A549 (cell line): ENCODE measurements at regions not wholly inside any gene's neighbourhood (a gene's known extent, or its start where the extent isn't known, plus 50 kb on each side); places are given as distances from the start of the nearest gene placed in this dataset.
A peak's percentile ranks its signal among the peaks of the same experiment; 100 is the strongest.

Experiments used
- ATAC-seq, 2 experiments: fragments of 200-7000 bp in 1 of 2; fragments of >200 bp in 1 of 2; cut with Nextera tagmentation in 1 of 2; cut with Tn5 transposase in 1 of 2; 3 replicates each; pipeline versions ENCODE4 v1.8.0 to v1.9.1; 2018 to 2020; ENCODE audit warnings: mild to moderate bottlenecking in 1 of 2, moderate library complexity in 1 of 2
- CTCF ChIA-PET: fragments of 300-600 bp; sonication (Branson Sonifier 250); formaldehyde crosslinking; extraction: SDS; loops from one replicate; lab custom pipeline; 2021; ENCODE audit warnings: antibody characterized with exemption, inconsistent platforms; lab: Yijun Ruan, JAX
- POLR2A ChIA-PET: fragments of 350-600 bp; formaldehyde crosslinking; extraction: SDS; loops from one replicate; lab custom pipeline; 2021; ENCODE audit warnings: antibody characterized with exemption, inconsistent platforms; lab: Yijun Ruan, JAX
- DNase-seq, 2 experiments: peaks; one replicate each; pipeline versions ENCODE4 v3.0.0 to v3.0.0-alpha.2; 2011 to 2016; ENCODE audit warnings: low read depth in 1 of 2, low spot score in 1 of 2
- FAIRE-seq: peaks from 2 replicates; lab custom pipeline; 2011; peaks lifted over from hg19 to GRCh38; lab: Jason Lieb, UNC
- H3K27ac ChIP-seq, 2 experiments: fragments of >200 bp; sonication (Bioruptor Twin); formaldehyde crosslinking; 3 replicates each; pipeline ENCODE4 v1.5.1; 2016 to 2017
- H3K4me1 ChIP-seq: fragments of >200 bp; sonication (Bioruptor Twin); formaldehyde crosslinking; 3 replicates; pipeline ENCODE4 v1.6.1; 2016
- H3K4me2 ChIP-seq: fragments of >200 bp; sonication (Bioruptor Twin); formaldehyde crosslinking; 3 replicates; pipeline ENCODE4 v1.6.1; 2016
- H3K4me3 ChIP-seq: fragments of >200 bp; sonication (Bioruptor Twin); formaldehyde crosslinking; 3 replicates; pipeline ENCODE4 v1.5.1; 2016
- H3K9me3 ChIP-seq: fragments of >200 bp; sonication (Bioruptor Twin); formaldehyde crosslinking; 3 replicates; pipeline ENCODE4 v1.6.1; 2016
- CHD4 ChIP-seq: fragments of 200-600 bp; sonication (generic); IDR thresholded peaks from 2 replicates; pipeline ENCODE4 v1.6.1; 2016; ENCODE audit warnings: antibody characterized with exemption, mild to moderate bottlenecking, borderline replicate concordance
- EHF ChIP-seq: fragments of 250-450 bp; sonication (Bioruptor Pico); IDR thresholded peaks from 2 replicates; pipeline ENCODE4 v1.5.0; 2020; ENCODE audit warnings: mild to moderate bottlenecking
- ESRRA ChIP-seq: fragments of 150-350 bp; IDR thresholded peaks from 2 replicates; pipeline ENCODE4 v1.6.1; 2014; ENCODE audit warnings: mild to moderate bottlenecking, low read length, borderline replicate concordance
- HEYL ChIP-seq: fragments of 250-450 bp; sonication (Bioruptor Pico); IDR thresholded peaks from 2 replicates; pipeline ENCODE4 v1.8.0; 2021; ENCODE audit warnings: mild to moderate bottlenecking, moderate library complexity
- HOXA7 ChIP-seq: fragments of 250-450 bp; sonication (Bioruptor Pico); IDR thresholded peaks from 2 replicates; pipeline ENCODE4 v1.5.0; 2020; ENCODE audit warnings: mild to moderate bottlenecking, moderate library complexity
- HOXB5 ChIP-seq: fragments of 250-450 bp; sonication (Bioruptor Pico); IDR thresholded peaks from 2 replicates; pipeline ENCODE4 v1.5.0; 2020; ENCODE audit warnings: mild to moderate bottlenecking, moderate library complexity
- JUN ChIP-seq, 2 experiments: fragments of >200 bp; sonication (Bioruptor Twin); formaldehyde crosslinking; IDR thresholded peaks; 2 replicates in 1 of 2; 3 replicates in 1 of 2; pipeline ENCODE4 v1.6.1; 2016 to 2017
- KDM1A ChIP-seq: fragments of 200-600 bp; sonication (generic); IDR thresholded peaks from 2 replicates; pipeline ENCODE4 v1.6.1; 2016; ENCODE audit warnings: low read depth, mild to moderate bottlenecking
- KDM5A ChIP-seq: fragments of 200-600 bp; sonication (generic); IDR thresholded peaks from 2 replicates; pipeline ENCODE4 v1.6.1; 2016; ENCODE audit warnings: antibody characterized with exemption, mild to moderate bottlenecking
- MAFK ChIP-seq: fragments of 450-650 bp; IDR thresholded peaks from 2 replicates; pipeline ENCODE4 v1.6.1; 2014; ENCODE audit not compliant: partially characterized antibody
- NFE2L2 ChIP-seq: fragments of 150-350 bp; conservative IDR thresholded peaks from 2 replicates; pipeline ENCODE4 v1.6.1; 2014; ENCODE audit warnings: low read length
- NR3C1 ChIP-seq: fragments of >200 bp; sonication (Bioruptor Twin); formaldehyde crosslinking; IDR thresholded peaks from 3 replicates; pipeline ENCODE4 v1.6.1; 2017
- PHF8 ChIP-seq: fragments of 200-600 bp; sonication (generic); IDR thresholded peaks from 2 replicates; pipeline ENCODE4 v1.6.1; 2016; ENCODE audit warnings: low read depth, mild to moderate bottlenecking, antibody characterized with exemption, moderate library complexity, borderline replicate concordance
- POLR2A ChIP-seq: IDR thresholded peaks from 2 replicates; pipeline ENCODE4 v1.6.1; 2012; ENCODE audit warnings: mild to moderate bottlenecking, low read length
- POLR2AphosphoS2 ChIP-seq: conservative IDR thresholded peaks from 2 replicates; pipeline ENCODE4 v1.6.1; 2012; ENCODE audit warnings: low read length, improper control_type of control experiment, inconsistent platforms
- RAD21 ChIP-seq, 2 experiments: fragments of >200 bp in 1 of 2; sonication (Bioruptor Twin) in 1 of 2; formaldehyde crosslinking in 1 of 2; IDR thresholded peaks in 1 of 2; conservative IDR thresholded peaks in 1 of 2; 2 replicates in 1 of 2; 3 replicates in 1 of 2; pipeline ENCODE4 v1.6.1; 2012 to 2018; ENCODE audit warnings: inconsistent platforms in 1 of 2
- RCOR1 ChIP-seq: fragments of 150-350 bp; IDR thresholded peaks from 2 replicates; pipeline ENCODE4 v1.6.1; 2014; ENCODE audit warnings: antibody characterized with exemption, low read length, low read depth
- RNF2 ChIP-seq: fragments of 200-600 bp; sonication (generic); IDR thresholded peaks from 2 replicates; pipeline ENCODE4 v1.6.1; 2016; ENCODE audit warnings: low read depth, mild to moderate bottlenecking, antibody characterized with exemption, moderate library complexity, borderline replicate concordance
- SMC3 ChIP-seq: fragments of >200 bp; sonication (Bioruptor Twin); formaldehyde crosslinking; IDR thresholded peaks from 3 replicates; pipeline ENCODE4 v1.6.1; 2018; ENCODE audit warnings: inconsistent platforms
- SREBF2 ChIP-seq: fragments of 450-650 bp; IDR thresholded peaks from 2 replicates; pipeline ENCODE4 v1.6.1; 2014; ENCODE audit warnings: mild to moderate bottlenecking, moderate library complexity
- TFCP2L1 ChIP-seq: fragments of 250-450 bp; sonication (Bioruptor Pico); IDR thresholded peaks from 2 replicates; pipeline ENCODE4 v1.5.0; 2021; ENCODE audit warnings: mild to moderate bottlenecking
- TP53 ChIP-seq: fragments of 250-450 bp; sonication (Bioruptor Pico); IDR thresholded peaks from 2 replicates; pipeline ENCODE4 v1.5.0; 2021; ENCODE audit warnings: mild to moderate bottlenecking, moderate library complexity
- ZFP36 ChIP-seq: fragments of 450-650 bp; IDR thresholded peaks from 2 replicates; pipeline ENCODE4 v1.6.1; 2014; ENCODE audit warnings: borderline replicate concordance; ENCODE audit not compliant: partially characterized antibody
- WGBS: methylation state at CpG from one replicate; pipeline ENCODE4 v1.1.6; 2017; ENCODE audit errors: missing lambda C conversion rate; 5-methylcytosine and 5-hydroxymethylcytosine counted together
- TF ChIP-seq, protein P1 (sequence below): fragments of >200 bp; sonication (Bioruptor Twin); formaldehyde crosslinking; IDR thresholded peaks from 2 replicates; pipeline ENCODE4 v1.6.1; 2016
- TF ChIP-seq, protein P2 (sequence below): IDR thresholded peaks from 2 replicates; pipeline ENCODE4 v1.6.1; 2012

DNA sequence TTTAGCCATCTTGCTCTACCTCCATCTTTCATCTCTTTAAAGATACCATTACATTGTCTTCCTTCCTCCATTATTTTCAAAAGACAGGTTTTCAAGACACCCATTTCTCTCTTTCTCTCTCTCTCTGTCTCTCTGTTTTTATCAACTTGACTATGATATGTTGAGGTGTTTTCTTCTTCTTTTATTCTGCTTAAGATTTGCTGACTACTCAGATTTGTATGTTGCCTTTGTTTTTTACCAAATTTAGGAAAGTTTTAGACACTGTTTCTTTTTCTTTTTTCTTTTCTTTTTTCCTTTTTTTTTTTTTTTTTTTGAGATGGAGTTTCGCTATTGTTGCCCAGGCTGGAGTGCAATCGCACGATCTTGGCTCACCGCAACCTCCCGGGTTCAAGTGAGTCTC, 647.5 kb upstream of the VRK2 start:
- ChIA-PET POLR2A (no interaction called here), CTCF (interaction anchor here (1.2 kb wide), 1 partner anchor 9 kb away, joined by 3 read pairs; no protein-coding TSS in a partner anchor)
- ATAC-seq (no peak), DNase-seq (no peak)
- Histone ChIP-seq H3K9me3 (no peaks in the 10 kb centered on the region), H3K27ac (no peak overlapping the region), H3K4me1 (no peaks in the 10 kb centered on the region)
- TF ChIP-seq MAFK (peak; percentile 86), KDM5A (no peak)
- TF ChIP-seq, all 56 proteins: peak for 1
- 47% methylated on average over 5 of the region's 5 CpGs for WGBS
- FAIRE-seq, result no peak
- no peak overlapping the region for H3K4me2 ChIP-seq
- H3K4me3 ChIP-seq, result no peak overlapping the region

DNA sequence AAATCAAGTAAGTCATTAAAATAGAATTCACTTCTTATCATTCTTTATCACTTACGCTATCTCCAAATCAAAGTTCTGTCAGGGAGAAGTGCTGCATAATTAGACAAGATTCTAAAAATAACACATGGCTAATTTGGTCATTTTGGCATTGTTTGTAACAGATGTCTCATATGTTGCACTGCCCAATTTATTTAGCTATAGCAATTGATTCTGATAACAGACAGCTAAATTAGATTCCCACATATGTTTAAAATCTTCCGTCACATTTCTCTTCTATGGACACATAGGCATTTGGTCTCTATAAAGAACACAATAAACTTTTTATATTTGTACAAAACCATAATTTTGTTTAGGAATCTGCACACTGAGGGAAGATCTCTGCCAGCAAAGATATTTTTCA, 644.5 kb upstream of the VRK2 start:
- POLR2A ChIA-PET, result no interaction called here
- Histone ChIP-seq H3K9me3 (no peaks in the 10 kb centered on the region), H3K27ac (no peak overlapping the region), H3K4me3 (no peak overlapping the region)
- no peak for DNase-seq
- no peak for FAIRE-seq
- no peak for ATAC-seq
- no peak for TF ChIP-seq RCOR1
- no peak for TF ChIP-seq CHD4
- no peak for TF ChIP-seq ZFP36
- TF ChIP-seq NFE2L2, result no peak
- no peak for TF ChIP-seq POLR2AphosphoS2
- no peak for TF ChIP-seq SREBF2
- no peak for TF ChIP-seq NR3C1
- no peak for TF ChIP-seq KDM5A
- TF ChIP-seq, protein P1, sequence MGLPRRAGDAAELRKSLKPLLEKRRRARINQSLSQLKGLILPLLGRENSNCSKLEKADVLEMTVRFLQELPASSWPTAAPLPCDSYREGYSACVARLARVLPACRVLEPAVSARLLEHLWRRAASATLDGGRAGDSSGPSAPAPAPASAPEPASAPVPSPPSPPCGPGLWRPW, result no peak
- TF ChIP-seq, all 56 proteins: peak for 0
- WGBS, result 64% methylated on average over 2 of the region's 2 CpGs
- CTCF ChIA-PET, result no interaction called here
- H3K4me1 ChIP-seq, result no peaks in the 10 kb centered on the region
- no peak overlapping the region for H3K4me2 ChIP-seq

DNA sequence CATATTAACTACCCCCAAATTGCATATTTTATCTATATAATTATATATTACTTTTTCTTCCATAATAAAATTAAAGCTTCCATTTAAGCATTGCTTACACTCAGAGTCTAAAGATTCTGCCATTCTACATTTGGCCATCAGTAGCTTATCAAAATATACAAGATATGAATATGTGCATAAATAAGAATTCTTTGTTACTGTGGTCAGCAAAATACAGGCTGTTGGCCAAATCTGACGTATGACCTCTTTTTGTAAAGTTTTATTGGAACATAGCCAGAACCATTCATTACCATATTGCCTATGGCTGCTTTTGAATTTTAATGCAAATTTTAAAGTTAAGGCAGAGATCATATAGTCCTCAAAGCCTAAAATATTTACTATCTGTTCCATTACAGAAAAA, 643.9 kb upstream of the VRK2 start:
- no peak overlapping the region for H3K4me2 ChIP-seq
- ATAC-seq (no peak), FAIRE-seq (no peak), DNase-seq (no peak)
- ChIA-PET CTCF (no interaction called here), POLR2A (no interaction called here)
- H3K4me1 ChIP-seq, result no peaks in the 10 kb centered on the region
- no peaks in the 10 kb centered on the region for H3K9me3 ChIP-seq
- 37% methylated on average over 1 of the region's 1 CpG for WGBS
- H3K4me3 ChIP-seq, result no peak overlapping the region
- H3K27ac ChIP-seq, result no peak overlapping the region
- TF ChIP-seq POLR2AphosphoS2 (no peak), RAD21 (conservative IDR thresholded peaks at IDR 0.05 in 1 of 2, IDR thresholded peaks at IDR 0.05 in 1 of 2) (no peak), ESRRA (no peak), PHF8 (no peak), NFE2L2 (no peak), HEYL (CRISPR knock-in tag) (no peak), JUN (IDR thresholded peaks at IDR 0.05) (no peak), TFCP2L1 (CRISPR knock-in tag) (no peak), EHF (CRISPR knock-in tag) (no peak)

DNA sequence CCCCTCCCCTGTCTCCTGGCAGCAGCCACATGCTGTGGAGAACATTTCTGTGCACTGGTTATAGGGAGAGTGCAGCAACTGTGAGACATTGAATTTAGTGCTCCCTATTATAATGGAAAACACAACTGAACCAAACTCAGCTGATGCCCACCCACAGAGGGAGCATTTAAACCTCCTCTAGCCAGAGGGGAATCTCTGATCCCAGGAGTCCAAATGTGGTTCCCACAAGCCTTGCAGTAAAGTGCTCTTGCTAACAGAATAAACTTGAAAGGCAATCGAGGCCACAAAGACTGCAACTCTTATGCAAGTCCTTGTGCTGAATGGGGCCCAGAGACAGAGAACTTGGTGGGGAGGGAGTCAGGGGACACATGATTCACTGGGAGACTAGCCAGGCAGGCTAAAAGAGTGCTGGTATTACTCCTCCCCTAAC, 638.8 kb upstream of the VRK2 start:
- ChIA-PET CTCF (interaction anchor here (1.0 to 1.8 kb wide), 2 partner anchors 8 to 9 kb away, joined by 3 read pairs; no protein-coding TSS in a partner anchor), POLR2A (no interaction called here)
- ATAC-seq (no peak), DNase-seq (no peak), FAIRE-seq (no peak)
- Histone ChIP-seq H3K27ac (no peak overlapping the region), H3K4me1 (no peaks in the 10 kb centered on the region), H3K4me2 (no peak overlapping the region), H3K9me3 (no peaks in the 10 kb centered on the region; the same call in 2 of the 3 replicates), H3K4me3 (no peak overlapping the region)
- TF ChIP-seq TP53 (CRISPR knock-in tag) (no peak), POLR2A (no peak), HOXA7 (CRISPR knock-in tag) (no peak), TFCP2L1 (CRISPR knock-in tag) (no peak), HOXB5 (CRISPR knock-in tag) (no peak), SMC3 (no peak), RNF2 (no peak), KDM1A (no peak), MAFK (no peak)
- TF ChIP-seq, protein P2, sequence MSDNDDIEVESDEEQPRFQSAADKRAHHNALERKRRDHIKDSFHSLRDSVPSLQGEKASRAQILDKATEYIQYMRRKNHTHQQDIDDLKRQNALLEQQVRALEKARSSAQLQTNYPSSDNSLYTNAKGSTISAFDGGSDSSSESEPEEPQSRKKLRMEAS, result no peak
- WGBS, result 0% methylated on average over 1 of the region's 1 CpG
